Skeletal muscle tissue (tissue), 3 donors: ENCODE measurements at regions not wholly inside any gene's neighbourhood (a gene's known extent, or its start where the extent isn't known, plus 50 kb on each side); places are given as distances from the start of the nearest gene placed in this dataset.

Experiments
- H3K27ac ChIP-seq: one replicate; pipeline ENCODE4 v1.7.0; 2013; ENCODE audit warnings: mild to moderate bottlenecking, low read depth, low read length, inconsistent platforms
- H3K27me3 ChIP-seq, 3 donors: one replicate each; pipeline ENCODE4 v1.7.0; 2013; ENCODE audit warnings: low read length in 3 of 3; ENCODE audit not compliant: control insufficient read depth in 3 of 3, insufficient read depth in 3 of 3
- H3K36me3 ChIP-seq, 3 donors: one replicate each; pipeline ENCODE4 v1.7.0; 2013; ENCODE audit warnings: low read length in 3 of 3; ENCODE audit not compliant: control insufficient read depth in 3 of 3, insufficient read depth in 3 of 3
- H3K4me1 ChIP-seq, 3 donors: one replicate each; pipeline ENCODE4 v1.7.0; 2013; ENCODE audit warnings: low read length in 3 of 3, mild to moderate bottlenecking in 3 of 3; ENCODE audit not compliant: control insufficient read depth in 3 of 3, insufficient read depth in 3 of 3
- H3K4me3 ChIP-seq, 3 donors: one replicate each; pipeline ENCODE4 v1.7.0; 2013; ENCODE audit warnings: low read length in 3 of 3
- H3K9ac ChIP-seq, 3 donors: one replicate each; pipeline ENCODE4 v1.7.0; 2013; ENCODE audit warnings: low read length in 3 of 3, mild to moderate bottlenecking in 3 of 3, moderate library complexity in 2 of 3, low read depth in 1 of 3
- H3K9me3 ChIP-seq, 3 donors: one replicate each; pipeline ENCODE4 v1.7.0; 2013; ENCODE audit warnings: low read length in 3 of 3; ENCODE audit not compliant: control insufficient read depth in 3 of 3
- donor health status: Osteomylitis.

DNA sequence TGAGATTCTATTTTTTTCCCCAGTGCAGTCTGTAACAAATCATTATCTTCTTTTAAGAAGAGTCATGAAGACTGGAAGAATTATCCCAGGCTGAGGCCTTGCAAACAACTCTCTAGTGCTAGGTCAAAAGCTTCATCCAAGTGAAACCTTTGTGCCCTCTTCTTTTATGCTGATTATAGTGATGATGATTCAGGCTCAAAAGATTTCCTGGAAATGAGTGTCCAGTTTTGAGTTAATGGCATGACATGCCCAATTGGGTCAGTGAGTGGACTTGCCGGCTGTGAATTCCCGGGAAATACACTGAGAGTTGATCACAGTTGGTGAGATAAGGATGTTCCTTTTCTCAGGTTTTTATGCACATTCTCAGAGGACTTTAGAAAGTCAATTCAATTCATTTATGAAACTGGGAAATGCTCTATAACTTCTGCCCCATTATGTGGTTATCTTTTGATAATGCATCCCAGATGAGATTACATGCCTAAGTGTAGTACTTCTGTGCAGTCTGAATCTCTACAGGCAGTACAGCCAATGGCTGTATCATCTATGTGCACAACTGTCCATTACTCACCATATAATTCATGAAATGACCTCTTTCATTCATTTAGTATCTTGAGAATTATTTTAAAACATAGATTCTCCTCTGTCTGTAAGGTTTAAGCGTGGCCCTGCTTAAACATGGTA, 66.2 kb downstream of the S1PR1 start:
- H3K4me3 ChIP-seq = no peak overlapping the region
- no peaks in the 10 kb centered on the region for H3K4me1 ChIP-seq
- H3K27me3 ChIP-seq = peaks cover 0 to 3% (median 0%) of the 10 kb centered on the region in 3 donors
- no peak overlapping the region for H3K9ac ChIP-seq
- H3K36me3 ChIP-seq = no peaks in the 10 kb centered on the region
- H3K9me3 ChIP-seq = no peaks in the 10 kb centered on the region
- no peak overlapping the region for H3K27ac ChIP-seq

DNA sequence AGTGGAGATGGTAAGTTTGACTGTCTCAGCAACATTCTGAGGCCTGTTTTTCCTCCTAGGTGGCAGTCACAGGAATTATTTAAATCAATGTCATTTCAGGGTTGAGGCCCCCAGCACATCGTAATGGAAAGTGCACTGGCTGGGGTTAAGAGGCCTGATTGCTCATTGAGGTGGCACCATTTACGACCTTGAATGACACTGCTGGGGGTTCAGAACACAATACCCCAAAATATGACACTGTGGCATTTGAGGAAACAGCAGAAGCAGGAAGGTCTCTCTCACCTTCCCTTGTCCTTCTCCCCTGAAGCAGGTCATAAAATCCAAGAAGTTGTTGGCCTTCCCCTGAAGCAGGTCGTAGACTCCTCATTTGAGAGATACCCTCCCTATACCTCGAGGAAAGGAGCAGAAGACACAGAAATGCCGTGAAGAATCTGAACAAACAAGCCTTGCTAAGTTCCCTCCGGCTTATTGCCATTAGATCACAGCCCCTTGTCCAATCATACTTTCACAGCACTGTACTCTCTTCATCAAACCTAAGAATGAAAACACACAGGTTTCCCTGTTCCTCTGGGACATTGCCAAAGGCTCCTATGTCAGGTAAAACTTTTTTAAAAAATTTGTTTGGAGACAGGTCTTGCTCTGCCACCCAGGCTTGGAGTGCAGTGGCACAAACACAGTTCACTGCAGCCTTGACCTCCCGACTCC, 71.3 kb downstream of the S1PR1 start:
- Histone ChIP-seq H3K9ac (no peak overlapping the region), H3K4me3 (no peak overlapping the region), H3K36me3 (no peaks in the 10 kb centered on the region), H3K4me1 (peaks cover 5 to 9% (median 7%) of the 10 kb centered on the region in 3 donors), H3K27me3 (peaks cover 6 to 14% (median 11%) of the 10 kb centered on the region in 3 donors), H3K9me3 (no peaks in the 10 kb centered on the region), H3K27ac (no peak overlapping the region)

DNA sequence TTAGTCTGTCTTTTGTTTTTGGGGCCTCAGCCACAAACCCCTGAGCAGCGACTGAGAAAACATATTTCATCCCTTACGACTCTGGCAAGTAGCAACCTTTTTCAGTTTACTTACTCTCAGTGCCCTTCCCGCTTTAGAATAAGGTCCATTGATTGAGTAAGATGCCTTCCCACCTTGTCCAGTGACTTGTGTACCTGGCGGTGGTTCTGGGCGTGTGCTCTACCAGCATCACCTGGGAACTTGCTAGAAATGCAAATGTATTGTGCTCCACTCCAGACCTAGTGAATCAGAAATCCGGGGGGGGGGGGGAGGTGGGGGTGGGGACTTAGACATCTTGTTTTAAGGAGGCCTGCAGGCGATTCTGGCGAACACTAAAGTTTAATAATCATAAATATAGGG, 72.1 kb downstream of the S1PR1 start:
- Histone ChIP-seq H3K4me3 (no peak overlapping the region), H3K4me1 (peaks cover 5 to 9% (median 7%) of the 10 kb centered on the region in 3 donors), H3K9ac (no peak overlapping the region), H3K9me3 (no peaks in the 10 kb centered on the region), H3K27ac (no peak overlapping the region), H3K36me3 (no peaks in the 10 kb centered on the region), H3K27me3 (peaks cover 6 to 16% (median 11%) of the 10 kb centered on the region in 3 donors)

DNA sequence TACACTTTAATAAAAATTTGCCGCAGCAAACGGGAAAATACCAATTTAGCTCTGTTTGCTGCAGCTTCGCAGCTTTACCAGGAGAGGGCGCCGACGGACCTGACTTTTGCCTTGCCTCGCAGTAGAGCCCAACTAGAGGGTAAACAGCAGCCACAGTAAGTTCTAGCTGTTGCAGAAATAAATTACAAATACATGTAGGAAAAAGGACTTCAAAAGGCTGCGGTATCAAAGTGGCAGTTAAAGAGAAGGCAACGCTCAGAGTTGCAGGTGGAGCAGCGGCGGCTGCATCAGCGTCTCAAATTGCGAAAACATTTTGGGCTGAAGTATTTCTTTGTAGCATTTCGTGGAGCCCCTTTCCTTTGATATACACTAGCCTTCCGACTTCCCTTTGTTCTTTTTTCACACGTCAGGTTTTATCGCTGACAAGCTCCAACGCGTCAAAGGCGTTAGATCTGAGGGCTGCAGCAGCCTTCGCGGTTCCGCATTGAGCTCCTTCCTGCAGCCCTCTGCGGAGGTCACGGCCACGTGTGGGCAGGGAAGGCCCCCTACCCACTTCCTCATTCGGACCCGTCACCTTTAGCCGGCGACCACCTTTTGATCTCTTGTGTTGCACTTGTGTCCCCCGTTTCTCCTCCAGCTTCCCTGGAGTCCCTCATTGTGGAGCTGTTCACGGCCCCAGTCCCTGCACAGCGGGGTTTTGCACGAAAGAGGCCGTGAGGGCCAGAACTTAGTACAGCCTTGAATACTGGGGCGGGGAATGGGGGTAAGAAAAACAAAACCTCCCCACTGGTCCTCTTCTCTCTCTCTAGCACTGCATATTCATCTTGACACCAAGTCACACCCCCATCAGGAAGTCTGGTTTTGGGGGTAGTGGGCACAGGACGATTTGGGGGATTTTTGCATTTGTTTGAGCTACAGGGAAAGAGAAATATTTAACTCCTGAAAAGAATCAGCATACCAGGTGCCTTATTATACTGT, 72.8 kb downstream of the S1PR1 start:
- Histone ChIP-seq H3K4me3 (peak overlapping the region; percentile 63 to 74 (median 71)), H3K4me1 (peaks cover 5 to 9% (median 7%) of the 10 kb centered on the region in 3 donors), H3K27me3 (peaks cover 6 to 19% (median 11%) of the 10 kb centered on the region in 3 donors), H3K9me3 (no peaks in the 10 kb centered on the region), H3K36me3 (no peaks in the 10 kb centered on the region), H3K9ac (peak overlapping the region; percentile 47 to 71 (median 52)), H3K27ac (no peak overlapping the region)

DNA sequence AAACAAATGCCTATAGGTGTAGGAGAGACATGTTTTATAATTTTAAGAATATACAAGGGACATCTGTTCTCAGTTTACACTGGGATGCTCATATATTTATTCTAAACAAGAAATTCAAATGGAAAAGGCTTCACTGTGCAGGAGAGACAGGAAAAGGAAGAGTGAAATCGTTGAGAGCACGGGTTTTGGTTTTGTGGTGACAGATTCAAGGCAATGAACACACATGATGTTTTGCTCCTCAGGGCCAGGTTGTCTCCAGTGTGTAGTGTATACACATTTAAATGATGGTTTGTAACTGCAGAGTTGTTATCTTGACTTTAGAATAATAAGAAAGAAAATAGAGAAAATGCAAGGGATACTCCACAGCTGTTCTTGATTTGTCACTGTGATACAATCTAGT, 73.7 kb downstream of the S1PR1 start:
- Histone ChIP-seq H3K4me3 (no peak overlapping the region), H3K4me1 (peaks cover 5 to 9% (median 7%) of the 10 kb centered on the region in 3 donors), H3K9me3 (no peaks in the 10 kb centered on the region), H3K27ac (no peak overlapping the region), H3K9ac (no peak overlapping the region), H3K27me3 (peaks cover 6 to 19% (median 13%) of the 10 kb centered on the region in 3 donors), H3K36me3 (no peaks in the 10 kb centered on the region)

DNA sequence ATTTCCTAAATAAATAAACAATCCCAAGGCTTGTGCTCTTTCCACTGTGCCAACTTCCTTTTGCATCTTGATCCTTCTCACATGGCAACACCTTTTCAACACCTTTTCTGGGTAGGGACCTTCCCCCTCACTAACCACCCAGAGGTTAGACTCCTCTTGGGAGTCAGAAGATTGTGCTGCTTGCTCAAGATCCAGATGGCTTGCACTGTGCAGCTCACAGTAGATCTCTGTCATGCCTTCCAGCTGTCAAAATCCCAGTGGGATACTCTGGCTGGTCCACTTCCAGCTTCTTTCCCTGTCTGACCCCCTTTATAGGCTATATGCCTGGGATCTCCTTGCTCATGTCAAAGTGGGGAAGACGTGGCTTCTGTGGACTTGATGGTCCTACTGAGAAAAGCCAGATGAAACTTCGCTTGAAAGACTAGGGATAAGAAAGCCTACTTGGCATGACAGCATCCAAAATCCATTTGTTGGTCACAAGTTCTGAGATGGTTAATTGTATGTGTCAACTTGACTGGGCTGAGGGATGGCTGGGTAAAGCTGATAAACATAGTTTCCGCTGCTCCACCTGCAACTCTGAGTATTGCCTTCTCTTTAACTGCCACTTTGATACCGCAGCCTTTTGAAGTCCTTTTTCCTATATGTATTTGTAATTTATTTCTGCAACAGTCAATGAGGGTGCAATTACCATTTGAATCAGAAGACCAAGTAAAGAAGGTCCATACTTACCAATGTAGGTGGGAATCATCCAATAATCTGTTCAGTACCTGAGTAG, 74.5 kb downstream of the S1PR1 start:
- H3K27ac ChIP-seq = no peak overlapping the region
- H3K4me1 ChIP-seq = peaks cover 5 to 9% (median 7%) of the 10 kb centered on the region in 3 donors
- no peak overlapping the region for H3K9ac ChIP-seq
- peaks cover 6 to 19% (median 15%) of the 10 kb centered on the region in 3 donors for H3K27me3 ChIP-seq
- no peaks in the 10 kb centered on the region for H3K36me3 ChIP-seq
- H3K9me3 ChIP-seq = no peaks in the 10 kb centered on the region
- H3K4me3 ChIP-seq = no peak overlapping the region

DNA sequence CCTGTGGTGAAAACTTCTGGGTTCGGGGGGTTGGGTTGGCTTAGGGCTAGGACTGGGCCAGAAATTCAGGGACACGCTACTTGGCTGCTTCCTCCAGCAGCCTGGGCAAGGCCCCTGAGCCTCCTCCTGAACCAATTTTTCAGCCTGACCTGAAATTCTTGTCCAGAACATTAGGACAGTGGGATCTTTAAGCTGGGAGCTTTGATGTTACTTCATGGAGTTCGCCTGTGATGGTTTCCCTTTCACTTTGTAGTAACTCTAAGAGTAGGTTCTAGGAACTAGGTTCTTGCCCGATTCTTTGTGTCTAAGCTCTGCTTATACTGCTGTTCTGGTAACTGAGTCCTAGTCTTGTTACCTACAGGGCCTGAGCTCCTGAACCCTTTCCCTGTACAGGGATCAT, 75.3 kb downstream of the S1PR1 start:
- peaks cover 5 to 9% (median 7%) of the 10 kb centered on the region in 3 donors for H3K4me1 ChIP-seq
- H3K36me3 ChIP-seq = no peaks in the 10 kb centered on the region
- H3K9me3 ChIP-seq = no peaks in the 10 kb centered on the region
- H3K27me3 ChIP-seq = peaks cover 6 to 19% (median 18%) of the 10 kb centered on the region in 3 donors
- no peak overlapping the region for H3K9ac ChIP-seq
- H3K4me3 ChIP-seq = no peak overlapping the region
- no peak overlapping the region for H3K27ac ChIP-seq

DNA sequence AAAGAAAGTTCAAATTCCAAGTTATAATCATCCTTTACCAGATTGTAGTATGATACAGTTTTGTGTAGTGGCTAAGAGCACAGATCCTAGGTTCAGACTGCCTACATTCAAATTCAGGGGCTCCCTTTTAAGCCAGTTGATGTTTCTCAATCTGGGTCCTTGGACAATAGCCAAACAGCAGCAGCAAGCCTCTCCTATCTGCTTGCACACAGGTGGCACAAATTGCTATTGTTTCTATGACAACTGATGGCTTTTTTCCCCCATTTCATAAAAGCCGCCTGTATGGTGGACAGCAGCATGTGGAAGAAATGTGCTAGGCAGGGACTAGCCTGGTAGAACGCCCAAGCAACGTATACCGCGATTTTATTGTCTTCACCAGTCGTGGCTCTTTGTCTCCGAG, 76.5 kb downstream of the S1PR1 start:
- H3K27ac ChIP-seq = no peak overlapping the region
- no peak overlapping the region for H3K9ac ChIP-seq
- H3K36me3 ChIP-seq = no peaks in the 10 kb centered on the region
- no peaks in the 10 kb centered on the region for H3K9me3 ChIP-seq
- no peak overlapping the region for H3K4me3 ChIP-seq
- H3K4me1 ChIP-seq = peaks cover 5 to 9% (median 7%) of the 10 kb centered on the region in 3 donors
- H3K27me3 ChIP-seq = peaks cover 6 to 18% (median 15%) of the 10 kb centered on the region in 3 donors

DNA sequence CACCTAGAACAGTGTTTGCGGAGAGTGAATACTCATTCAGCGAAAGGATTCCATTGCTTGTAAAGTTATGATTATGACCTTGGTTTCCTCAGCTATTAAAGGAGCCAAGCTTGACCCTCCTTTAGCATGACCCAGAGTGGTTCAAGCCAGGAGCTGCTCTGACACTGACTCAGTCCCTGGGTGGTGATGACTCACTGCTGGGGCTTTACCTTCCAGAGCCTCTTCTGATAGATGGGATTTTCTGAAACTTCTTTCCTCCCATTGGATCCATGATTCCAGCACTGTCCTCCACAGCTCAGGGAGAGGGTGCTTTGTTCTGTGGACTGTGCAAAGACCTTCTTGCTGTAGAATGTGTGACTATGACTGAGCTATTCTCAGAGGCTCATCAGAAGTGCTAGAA, 77.4 kb downstream of the S1PR1 start:
- Histone ChIP-seq H3K27ac (no peak overlapping the region), H3K9ac (no peak overlapping the region), H3K36me3 (no peaks in the 10 kb centered on the region), H3K9me3 (no peaks in the 10 kb centered on the region), H3K4me3 (no peak overlapping the region), H3K4me1 (peaks cover 5 to 9% (median 7%) of the 10 kb centered on the region in 3 donors), H3K27me3 (peaks cover 6 to 16% (median 15%) of the 10 kb centered on the region in 3 donors)
